ENCODE measurements at regions not wholly inside any gene's neighbourhood (a gene's known extent, or its start where the extent isn't known, plus 50 kb on each side); places are given as distances from the start of the nearest gene placed in this dataset.

GRCh38 chr2:12543076-12543977 is 173.4 kb upstream of the TRIB2 start:
- DNase-seq, result peak; percentile 29 to 41
- Histone ChIP-seq H3K27ac (peak overlapping the region in 1 of 3 donors; percentile 25), H3K27me3 (no peaks in the 10 kb centered on the region), H3K9me3 (no peaks in the 10 kb centered on the region), H3K36me3 (no peaks in the 10 kb centered on the region), H3K4me1 (peaks cover 16 to 30% of the 10 kb centered on the region in 2 donors), H3K4me3 (replicated peaks in 1 of 3) (no peak overlapping the region)
- WGBS, 2 donors, result 31 to 46% methylated on average over 11 of the region's 11 CpGs
- intact Hi-C loops (cut with DNase I), result no loop called here
- TF ChIP-seq, protein P1, sequence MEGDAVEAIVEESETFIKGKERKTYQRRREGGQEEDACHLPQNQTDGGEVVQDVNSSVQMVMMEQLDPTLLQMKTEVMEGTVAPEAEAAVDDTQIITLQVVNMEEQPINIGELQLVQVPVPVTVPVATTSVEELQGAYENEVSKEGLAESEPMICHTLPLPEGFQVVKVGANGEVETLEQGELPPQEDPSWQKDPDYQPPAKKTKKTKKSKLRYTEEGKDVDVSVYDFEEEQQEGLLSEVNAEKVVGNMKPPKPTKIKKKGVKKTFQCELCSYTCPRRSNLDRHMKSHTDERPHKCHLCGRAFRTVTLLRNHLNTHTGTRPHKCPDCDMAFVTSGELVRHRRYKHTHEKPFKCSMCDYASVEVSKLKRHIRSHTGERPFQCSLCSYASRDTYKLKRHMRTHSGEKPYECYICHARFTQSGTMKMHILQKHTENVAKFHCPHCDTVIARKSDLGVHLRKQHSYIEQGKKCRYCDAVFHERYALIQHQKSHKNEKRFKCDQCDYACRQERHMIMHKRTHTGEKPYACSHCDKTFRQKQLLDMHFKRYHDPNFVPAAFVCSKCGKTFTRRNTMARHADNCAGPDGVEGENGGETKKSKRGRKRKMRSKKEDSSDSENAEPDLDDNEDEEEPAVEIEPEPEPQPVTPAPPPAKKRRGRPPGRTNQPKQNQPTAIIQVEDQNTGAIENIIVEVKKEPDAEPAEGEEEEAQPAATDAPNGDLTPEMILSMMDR (IDR thresholded peaks at IDR 0.05), result no peak
- TF ChIP-seq POLR2A (IDR thresholded peaks at IDR 0.05), result no peak

DNA sequence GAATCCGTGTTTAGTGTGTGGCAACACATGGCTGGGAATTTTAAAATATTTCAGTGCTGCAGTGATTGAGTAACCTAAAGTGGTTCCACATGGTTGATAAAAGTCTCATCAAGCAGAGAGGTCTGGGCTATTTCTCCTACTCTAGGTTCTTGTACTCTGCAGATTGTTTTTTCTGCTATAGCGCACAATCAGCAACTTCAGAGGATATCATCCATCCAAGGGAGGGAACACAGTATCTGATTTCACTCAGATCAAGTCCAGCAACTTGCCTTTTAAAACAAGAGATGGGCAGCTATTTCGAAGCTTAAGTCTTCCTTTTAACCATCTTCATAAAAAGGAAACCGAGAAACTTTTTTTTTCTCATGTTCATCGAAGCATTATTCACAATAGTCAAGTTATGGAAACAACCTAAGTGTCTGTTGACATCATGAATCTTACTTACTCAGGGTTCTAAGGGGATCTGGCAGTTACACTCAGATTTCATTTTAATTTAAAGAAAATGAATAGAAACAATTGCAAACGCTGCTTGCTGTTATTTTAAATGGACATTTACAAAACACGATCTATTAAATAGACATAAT is 172.7 kb upstream of the TRIB2 start:
- DNase-seq, result no peak
- intact Hi-C loops (cut with DNase I), result no loop called here
- peak overlapping the region in 1 of 3 donors; percentile 25 for H3K27ac ChIP-seq
- H3K4me3 ChIP-seq (replicated peaks in 1 of 3), result no peak overlapping the region
- no peak for TF ChIP-seq POLR2A (IDR thresholded peaks at IDR 0.05)
- TF ChIP-seq, protein P1 (IDR thresholded peaks at IDR 0.05), result no peak
- H3K36me3 ChIP-seq, result no peaks in the 10 kb centered on the region
- no peaks in the 10 kb centered on the region for H3K9me3 ChIP-seq
- H3K4me1 ChIP-seq, result peaks cover 14 to 23% of the 10 kb centered on the region in 2 donors
- 17 to 21% methylated on average over 7 of the region's 7 CpGs for WGBS, 2 donors
- no peaks in the 10 kb centered on the region for H3K27me3 ChIP-seq

GRCh38 chr2:12547566-12548170 is 169.1 kb upstream of the TRIB2 start:
- TF ChIP-seq, protein P1 (IDR thresholded peaks at IDR 0.05), result no peak
- TF ChIP-seq POLR2A (IDR thresholded peaks at IDR 0.05), result no peak
- Histone ChIP-seq H3K27ac (no peak overlapping the region), H3K36me3 (no peaks in the 10 kb centered on the region), H3K27me3 (no peaks in the 10 kb centered on the region), H3K4me3 (replicated peaks in 1 of 3) (no peak overlapping the region), H3K4me1 (peaks cover 4 to 9% of the 10 kb centered on the region in 2 donors), H3K9me3 (no peaks in the 10 kb centered on the region)
- intact Hi-C loops (cut with DNase I), result no loop called here
- no peak for DNase-seq
- 85 to 88% methylated on average over 2 of the region's 2 CpGs for WGBS, 2 donors

- Histone ChIP-seq H3K4me1 (no peaks in the 10 kb centered on the region), H3K9me3 (no peaks in the 10 kb centered on the region), H3K4me3 (replicated peaks in 1 of 3) (no peak overlapping the region), H3K27me3 (no peaks in the 10 kb centered on the region), H3K27ac (no peak overlapping the region), H3K36me3 (no peaks in the 10 kb centered on the region)
- no peak for DNase-seq
- 81 to 90% methylated on average over 4 of the region's 4 CpGs for WGBS, 2 donors
- TF ChIP-seq, protein P1 (IDR thresholded peaks at IDR 0.05), result no peak
- no peak for TF ChIP-seq POLR2A (IDR thresholded peaks at IDR 0.05)
- intact Hi-C loops (cut with DNase I), result no loop called here
These were observed 167.8 kb upstream of the TRIB2 start for GRCh38 chr2:12548906-12549305.
